GM23248 (cell line): ENCODE measurements at regions not wholly inside any gene's neighbourhood (a gene's known extent, or its start where the extent isn't known, plus 50 kb on each side); places are given as distances from the start of the nearest gene placed in this dataset.
A peak's percentile ranks its signal among the peaks of the same experiment; 100 is the strongest.

ENCODE experiments used
- DNase-seq: peaks from one replicate; pipeline ENCODE4 v3.0.0-alpha.2; 2015
- H2AFZ ChIP-seq: fragments of 200-600 bp; sonication (generic); 2 replicates; pipeline ENCODE4 v1.6.1; 2016; ENCODE audit warnings: antibody characterized with exemption
- H3F3A ChIP-seq: fragments of 200-600 bp; sonication (generic); 2 replicates; pipeline ENCODE4 v1.6.1; 2016; ENCODE audit warnings: mild to moderate bottlenecking, antibody characterized with exemption, mixed run types; ENCODE audit not compliant: insufficient read depth
- H3K27ac ChIP-seq: fragments of 200-600 bp; sonication (generic); 2 replicates; pipeline ENCODE4 v1.5.1; 2016; ENCODE audit warnings: mild to moderate bottlenecking
- H3K27me3 ChIP-seq: fragments of 200-600 bp; sonication (generic); replicated peaks from 2 replicates; pipeline ENCODE4 v1.6.1; 2016; ENCODE audit warnings: mild to moderate bottlenecking; ENCODE audit not compliant: insufficient read depth
- H3K36me3 ChIP-seq: fragments of 200-600 bp; sonication (generic); 2 replicates; pipeline ENCODE4 v1.6.1; 2016; ENCODE audit warnings: low read depth, mild to moderate bottlenecking
- H3K4me1 ChIP-seq: fragments of 200-600 bp; sonication (generic); 2 replicates; pipeline ENCODE4 v1.6.1; 2016; ENCODE audit warnings: mild to moderate bottlenecking; ENCODE audit not compliant: insufficient read depth
- H3K4me2 ChIP-seq: fragments of 200-600 bp; sonication (generic); one replicate; pipeline ENCODE4 v1.6.1; 2016; ENCODE audit warnings: mild to moderate bottlenecking; ENCODE audit not compliant: unreplicated experiment
- H3K4me3 ChIP-seq: fragments of 200-600 bp; sonication (generic); 2 replicates; pipeline ENCODE4 v1.5.1; 2016; ENCODE audit warnings: mild to moderate bottlenecking
- H3K79me2 ChIP-seq: fragments of 200-600 bp; sonication (generic); 2 replicates; pipeline ENCODE4 v1.6.1; 2016; ENCODE audit warnings: mild to moderate bottlenecking; ENCODE audit not compliant: insufficient read depth
- H3K9ac ChIP-seq: fragments of 200-600 bp; sonication (generic); 2 replicates; pipeline ENCODE4 v1.6.1; 2016; ENCODE audit warnings: mild to moderate bottlenecking
- H3K9me2 ChIP-seq: fragments of 200-600 bp; sonication (generic); 2 replicates; pipeline ENCODE4 v1.6.1; 2016; ENCODE audit warnings: mixed run types, mild to moderate bottlenecking, moderate library complexity; ENCODE audit not compliant: insufficient read depth
- H3K9me3 ChIP-seq: fragments of 200-600 bp; sonication (generic); one replicate; pipeline ENCODE4 v1.6.1; 2017; ENCODE audit warnings: low read depth
- H4K20me1 ChIP-seq: fragments of 200-600 bp; sonication (generic); 2 replicates; pipeline ENCODE4 v1.6.0; 2016; ENCODE audit not compliant: insufficient read depth
- EZH2 ChIP-seq: fragments of 200-600 bp; sonication (generic); IDR thresholded peaks from 2 replicates; pipeline ENCODE4 v1.6.1; 2018; ENCODE audit warnings: antibody characterized with exemption, mild to moderate bottlenecking; ENCODE audit not compliant: insufficient read depth, poor library complexity, severe bottlenecking
- EZH2phosphoT487 ChIP-seq: fragments of 200-600 bp; sonication (generic); IDR thresholded peaks from 2 replicates; pipeline ENCODE4 v1.6.1; 2018; ENCODE audit warnings: antibody characterized with exemption, moderate library complexity, mild to moderate bottlenecking, low read depth; ENCODE audit not compliant: insufficient read depth
- WGBS, 2 experiments: methylation state at CpG; one replicate each; pipeline ENCODE4 v1.1.6; 2015 to 2017; ENCODE audit warnings: low lambda C conversion rate in 2 of 2, low coverage in 1 of 2; ENCODE audit errors: missing lambda C conversion rate in 2 of 2; 5-methylcytosine and 5-hydroxymethylcytosine counted together
- in situ Hi-C: fragments of 300-500 bp; cut with MboI; formaldehyde crosslinking; loops from 2 replicates; pipeline ENCODE4 v1.15.0; 2020

GRCh38 chr1:244106837-244107493, 55.9 kb downstream of the ZBTB18 start:
- H3K9me2 ChIP-seq, result no peaks in the 10 kb centered on the region
- 75 to 81% methylated on average over 8 of the region's 8 CpGs for WGBS, 2 experiments
- no peaks in the 10 kb centered on the region for H3K9me3 ChIP-seq
- H3K4me3 ChIP-seq, result no peak overlapping the region
- H2AFZ ChIP-seq, result no peak overlapping the region
- peaks cover 11% of the 10 kb centered on the region; the same call in 1 of the 2 replicates for H3K4me1 ChIP-seq
- DNase-seq, result no peak
- H4K20me1 ChIP-seq, result no peaks in the 10 kb centered on the region
- TF ChIP-seq EZH2 (no peak), EZH2phosphoT487 (no peak)
- H3K4me2 ChIP-seq, result no peak overlapping the region
- 0 out of 2 replicates have a peak, but pooled peaks cover 5% of the 10 kb centered on the region for H3K27me3 ChIP-seq
- no peaks in the 10 kb centered on the region for H3K79me2 ChIP-seq
- in situ Hi-C loops, result no loop called here
- H3K36me3 ChIP-seq, result no peaks in the 10 kb centered on the region
- H3K9ac ChIP-seq, result no peak overlapping the region
- 0 out of 2 replicates have a peak, but pooled peaks cover 4% of the 10 kb centered on the region for H3F3A ChIP-seq
- H3K27ac ChIP-seq, result no peak overlapping the region

GRCh38 chr1:244111027-244111426, 59.9 kb downstream of the ZBTB18 start:
- WGBS, 2 experiments, result 83 to 86% methylated on average over 7 of the region's 7 CpGs
- no peak for DNase-seq
- no peaks in the 10 kb centered on the region for H3K9me3 ChIP-seq
- H3K79me2 ChIP-seq, result no peaks in the 10 kb centered on the region
- H3K27me3 ChIP-seq, result 0 out of 2 replicates have a peak, but pooled peaks cover 5% of the 10 kb centered on the region
- H3K27ac ChIP-seq, result no peak overlapping the region
- H3K36me3 ChIP-seq, result no peaks in the 10 kb centered on the region
- no peak overlapping the region for H3K9ac ChIP-seq
- H3K4me3 ChIP-seq, result no peak overlapping the region
- no peak overlapping the region for H2AFZ ChIP-seq
- in situ Hi-C loops, result no loop called here
- H3K4me1 ChIP-seq, result peaks cover 27% of the 10 kb centered on the region
- peaks cover 21% of the 10 kb centered on the region for H3F3A ChIP-seq
- TF ChIP-seq EZH2phosphoT487 (no peak), EZH2 (no peak)
- H4K20me1 ChIP-seq, result no peaks in the 10 kb centered on the region
- no peaks in the 10 kb centered on the region for H3K9me2 ChIP-seq
- H3K4me2 ChIP-seq, result no peak overlapping the region

GRCh38 chr1:244112041-244112440, 61.0 kb downstream of the ZBTB18 start:
- H3K4me3 ChIP-seq, result no peak overlapping the region
- H3K4me1 ChIP-seq, result peaks cover 27% of the 10 kb centered on the region
- H3K4me2 ChIP-seq, result no peak overlapping the region
- no peak for DNase-seq
- H3K27me3 ChIP-seq, result 0 out of 2 replicates have a peak, but pooled peaks cover 5% of the 10 kb centered on the region
- H3K9me3 ChIP-seq, result no peaks in the 10 kb centered on the region
- no peaks in the 10 kb centered on the region for H3K79me2 ChIP-seq
- WGBS, 2 experiments, result 86 to 88% methylated on average over 5 of the region's 5 CpGs
- no peak overlapping the region for H2AFZ ChIP-seq
- H3K9me2 ChIP-seq, result no peaks in the 10 kb centered on the region
- H3K9ac ChIP-seq, result no peak overlapping the region
- H3K36me3 ChIP-seq, result no peaks in the 10 kb centered on the region
- H3K27ac ChIP-seq, result no peak overlapping the region
- no peaks in the 10 kb centered on the region for H4K20me1 ChIP-seq
- H3F3A ChIP-seq, result peaks cover 21% of the 10 kb centered on the region
- TF ChIP-seq EZH2 (no peak), EZH2phosphoT487 (no peak)
- in situ Hi-C loops, result no loop called here

GRCh38 chr1:244112636-244113035, 61.6 kb downstream of the ZBTB18 start:
- DNase-seq, result peak; percentile 67
- no peak overlapping the region for H3K27ac ChIP-seq
- no peak overlapping the region for H3K9ac ChIP-seq
- 70 to 81% methylated on average over 1 of the region's 1 CpG for WGBS, 2 experiments
- H3K27me3 ChIP-seq, result 0 out of 2 replicates have a peak, but pooled peaks cover 5% of the 10 kb centered on the region
- no peak overlapping the region for H2AFZ ChIP-seq
- no peaks in the 10 kb centered on the region for H3K9me2 ChIP-seq
- no peaks in the 10 kb centered on the region for H3K36me3 ChIP-seq
- peaks cover 21% of the 10 kb centered on the region for H3F3A ChIP-seq
- peaks cover 32% of the 10 kb centered on the region for H3K4me1 ChIP-seq
- no peaks in the 10 kb centered on the region for H3K79me2 ChIP-seq
- no peak overlapping the region for H3K4me3 ChIP-seq
- TF ChIP-seq EZH2phosphoT487, result no peak
- peak overlapping the region; percentile 56 for H3K4me2 ChIP-seq
- in situ Hi-C loops, result no loop called here
- no peaks in the 10 kb centered on the region for H3K9me3 ChIP-seq
- H4K20me1 ChIP-seq, result no peaks in the 10 kb centered on the region
